K562 (cell line): ENCODE measurements at regions not wholly inside any gene's neighbourhood (a gene's known extent, or its start where the extent isn't known, plus 50 kb on each side); places are given as distances from the start of the nearest gene placed in this dataset.

ENCODE experiments used
- ZBTB7A ChIP-seq: IDR thresholded peaks from 2 replicates; pipeline ENCODE4 v1.6.1; 2011; ENCODE audit warnings: low read depth, mild to moderate bottlenecking, low read length, moderate library complexity, borderline replicate concordance; ENCODE audit not compliant: control insufficient read depth
- ZNF431 ChIP-seq: sonication (generic); formaldehyde crosslinking; IDR thresholded peaks from 2 replicates; pipeline ENCODE4 v1.8.0; 2022; ENCODE audit warnings: mild to moderate bottlenecking, missing genetic modification reagents
- TF ChIP-seq, protein P1 (sequence below): fragments of 450-650 bp; formaldehyde crosslinking; IDR thresholded peaks from 2 replicates; pipeline ENCODE4 v1.4.0; 2020; ENCODE audit warnings: mild to moderate bottlenecking

DNA sequence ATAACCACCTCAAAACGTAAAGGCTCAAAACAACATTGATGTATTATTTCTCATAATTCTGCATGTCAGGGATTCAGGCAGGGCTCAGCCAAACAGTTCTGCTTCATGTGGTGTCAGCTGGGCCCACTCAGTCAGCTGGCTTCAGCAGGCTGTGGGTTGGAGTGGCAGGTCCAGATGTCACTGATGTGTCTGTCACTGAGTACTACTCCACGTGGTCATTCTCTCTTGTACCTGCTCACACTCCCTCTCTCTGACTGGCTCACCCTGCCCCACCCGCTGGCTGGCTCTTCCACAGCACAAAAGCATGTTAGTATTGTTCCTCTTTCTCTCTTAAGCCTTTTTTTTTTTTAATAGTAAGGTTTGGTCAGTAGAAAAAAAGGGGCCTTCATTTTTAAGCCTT, 182.4 kb downstream of the DICER1 start:
- TF ChIP-seq, protein P1, sequence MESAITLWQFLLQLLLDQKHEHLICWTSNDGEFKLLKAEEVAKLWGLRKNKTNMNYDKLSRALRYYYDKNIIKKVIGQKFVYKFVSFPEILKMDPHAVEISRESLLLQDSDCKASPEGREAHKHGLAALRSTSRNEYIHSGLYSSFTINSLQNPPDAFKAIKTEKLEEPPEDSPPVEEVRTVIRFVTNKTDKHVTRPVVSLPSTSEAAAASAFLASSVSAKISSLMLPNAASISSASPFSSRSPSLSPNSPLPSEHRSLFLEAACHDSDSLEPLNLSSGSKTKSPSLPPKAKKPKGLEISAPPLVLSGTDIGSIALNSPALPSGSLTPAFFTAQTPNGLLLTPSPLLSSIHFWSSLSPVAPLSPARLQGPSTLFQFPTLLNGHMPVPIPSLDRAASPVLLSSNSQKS = no peak
- TF ChIP-seq ZNF431 (CRISPR knock-in tag) (no peak), ZBTB7A (no peak)
